H1 (cell line): ENCODE measurements at regions not wholly inside any gene's neighbourhood (a gene's known extent, or its start where the extent isn't known, plus 50 kb on each side); places are given as distances from the start of the nearest gene placed in this dataset.

ENCODE experiments used
- HDAC6 ChIP-seq: IDR thresholded peaks from one replicate; pipeline ENCODE4 v1.7.1; 2012; ENCODE audit warnings: low read depth, mild to moderate bottlenecking, inconsistent platforms, low read length, moderate library complexity
- KDM4A ChIP-seq: IDR thresholded peaks from one replicate; pipeline ENCODE4 v1.7.1; 2012; ENCODE audit warnings: low read depth, mild to moderate bottlenecking, moderate library complexity, low read length, inconsistent platforms; ENCODE audit not compliant: severe bottlenecking
- ZNF274 ChIP-seq: IDR thresholded peaks from 2 replicates; pipeline ENCODE4 v1.7.0; 2012; ENCODE audit warnings: low read length, borderline replicate concordance; ENCODE audit errors: extremely low read depth
- TF ChIP-seq, protein P1 (sequence below): fragments of 300-600 bp; sonication (generic); IDR thresholded peaks from 2 replicates; pipeline ENCODE4 v1.7.1; 2012; ENCODE audit warnings: low read length, moderate library complexity, mild to moderate bottlenecking, inconsistent platforms; ENCODE audit not compliant: insufficient replicate concordance

GRCh38 chr20:51162015-51162414, 139.1 kb upstream of the KCNG1 start (continued):
- TF ChIP-seq, protein P1, sequence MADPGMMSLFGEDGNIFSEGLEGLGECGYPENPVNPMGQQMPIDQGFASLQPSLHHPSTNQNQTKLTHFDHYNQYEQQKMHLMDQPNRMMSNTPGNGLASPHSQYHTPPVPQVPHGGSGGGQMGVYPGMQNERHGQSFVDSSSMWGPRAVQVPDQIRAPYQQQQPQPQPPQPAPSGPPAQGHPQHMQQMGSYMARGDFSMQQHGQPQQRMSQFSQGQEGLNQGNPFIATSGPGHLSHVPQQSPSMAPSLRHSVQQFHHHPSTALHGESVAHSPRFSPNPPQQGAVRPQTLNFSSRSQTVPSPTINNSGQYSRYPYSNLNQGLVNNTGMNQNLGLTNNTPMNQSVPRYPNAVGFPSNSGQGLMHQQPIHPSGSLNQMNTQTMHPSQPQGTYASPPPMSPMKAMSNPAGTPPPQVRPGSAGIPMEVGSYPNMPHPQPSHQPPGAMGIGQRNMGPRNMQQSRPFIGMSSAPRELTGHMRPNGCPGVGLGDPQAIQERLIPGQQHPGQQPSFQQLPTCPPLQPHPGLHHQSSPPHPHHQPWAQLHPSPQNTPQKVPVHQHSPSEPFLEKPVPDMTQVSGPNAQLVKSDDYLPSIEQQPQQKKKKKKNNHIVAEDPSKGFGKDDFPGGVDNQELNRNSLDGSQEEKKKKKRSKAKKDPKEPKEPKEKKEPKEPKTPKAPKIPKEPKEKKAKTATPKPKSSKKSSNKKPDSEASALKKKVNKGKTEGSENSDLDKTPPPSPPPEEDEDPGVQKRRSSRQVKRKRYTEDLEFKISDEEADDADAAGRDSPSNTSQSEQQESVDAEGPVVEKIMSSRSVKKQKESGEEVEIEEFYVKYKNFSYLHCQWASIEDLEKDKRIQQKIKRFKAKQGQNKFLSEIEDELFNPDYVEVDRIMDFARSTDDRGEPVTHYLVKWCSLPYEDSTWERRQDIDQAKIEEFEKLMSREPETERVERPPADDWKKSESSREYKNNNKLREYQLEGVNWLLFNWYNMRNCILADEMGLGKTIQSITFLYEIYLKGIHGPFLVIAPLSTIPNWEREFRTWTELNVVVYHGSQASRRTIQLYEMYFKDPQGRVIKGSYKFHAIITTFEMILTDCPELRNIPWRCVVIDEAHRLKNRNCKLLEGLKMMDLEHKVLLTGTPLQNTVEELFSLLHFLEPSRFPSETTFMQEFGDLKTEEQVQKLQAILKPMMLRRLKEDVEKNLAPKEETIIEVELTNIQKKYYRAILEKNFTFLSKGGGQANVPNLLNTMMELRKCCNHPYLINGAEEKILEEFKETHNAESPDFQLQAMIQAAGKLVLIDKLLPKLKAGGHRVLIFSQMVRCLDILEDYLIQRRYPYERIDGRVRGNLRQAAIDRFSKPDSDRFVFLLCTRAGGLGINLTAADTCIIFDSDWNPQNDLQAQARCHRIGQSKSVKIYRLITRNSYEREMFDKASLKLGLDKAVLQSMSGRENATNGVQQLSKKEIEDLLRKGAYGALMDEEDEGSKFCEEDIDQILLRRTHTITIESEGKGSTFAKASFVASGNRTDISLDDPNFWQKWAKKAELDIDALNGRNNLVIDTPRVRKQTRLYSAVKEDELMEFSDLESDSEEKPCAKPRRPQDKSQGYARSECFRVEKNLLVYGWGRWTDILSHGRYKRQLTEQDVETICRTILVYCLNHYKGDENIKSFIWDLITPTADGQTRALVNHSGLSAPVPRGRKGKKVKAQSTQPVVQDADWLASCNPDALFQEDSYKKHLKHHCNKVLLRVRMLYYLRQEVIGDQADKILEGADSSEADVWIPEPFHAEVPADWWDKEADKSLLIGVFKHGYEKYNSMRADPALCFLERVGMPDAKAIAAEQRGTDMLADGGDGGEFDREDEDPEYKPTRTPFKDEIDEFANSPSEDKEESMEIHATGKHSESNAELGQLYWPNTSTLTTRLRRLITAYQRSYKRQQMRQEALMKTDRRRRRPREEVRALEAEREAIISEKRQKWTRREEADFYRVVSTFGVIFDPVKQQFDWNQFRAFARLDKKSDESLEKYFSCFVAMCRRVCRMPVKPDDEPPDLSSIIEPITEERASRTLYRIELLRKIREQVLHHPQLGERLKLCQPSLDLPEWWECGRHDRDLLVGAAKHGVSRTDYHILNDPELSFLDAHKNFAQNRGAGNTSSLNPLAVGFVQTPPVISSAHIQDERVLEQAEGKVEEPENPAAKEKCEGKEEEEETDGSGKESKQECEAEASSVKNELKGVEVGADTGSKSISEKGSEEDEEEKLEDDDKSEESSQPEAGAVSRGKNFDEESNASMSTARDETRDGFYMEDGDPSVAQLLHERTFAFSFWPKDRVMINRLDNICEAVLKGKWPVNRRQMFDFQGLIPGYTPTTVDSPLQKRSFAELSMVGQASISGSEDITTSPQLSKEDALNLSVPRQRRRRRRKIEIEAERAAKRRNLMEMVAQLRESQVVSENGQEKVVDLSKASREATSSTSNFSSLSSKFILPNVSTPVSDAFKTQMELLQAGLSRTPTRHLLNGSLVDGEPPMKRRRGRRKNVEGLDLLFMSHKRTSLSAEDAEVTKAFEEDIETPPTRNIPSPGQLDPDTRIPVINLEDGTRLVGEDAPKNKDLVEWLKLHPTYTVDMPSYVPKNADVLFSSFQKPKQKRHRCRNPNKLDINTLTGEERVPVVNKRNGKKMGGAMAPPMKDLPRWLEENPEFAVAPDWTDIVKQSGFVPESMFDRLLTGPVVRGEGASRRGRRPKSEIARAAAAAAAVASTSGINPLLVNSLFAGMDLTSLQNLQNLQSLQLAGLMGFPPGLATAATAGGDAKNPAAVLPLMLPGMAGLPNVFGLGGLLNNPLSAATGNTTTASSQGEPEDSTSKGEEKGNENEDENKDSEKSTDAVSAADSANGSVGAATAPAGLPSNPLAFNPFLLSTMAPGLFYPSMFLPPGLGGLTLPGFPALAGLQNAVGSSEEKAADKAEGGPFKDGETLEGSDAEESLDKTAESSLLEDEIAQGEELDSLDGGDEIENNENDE = no peak
- no peak for TF ChIP-seq KDM4A
- TF ChIP-seq ZNF274 = no peak
- no peak for TF ChIP-seq HDAC6
